Activated naive CD8-positive, alpha-beta T cell treated with anti-CD3 and anti-CD28 coated beads, Interleukin-2, amount 50 U/mL, for 24 hours (primary cell): ENCODE measurements at regions not wholly inside any gene's neighbourhood (a gene's known extent, or its start where the extent isn't known, plus 50 kb on each side); places are given as distances from the start of the nearest gene placed in this dataset.
"Not testable (repeated sequence)": the region's sequence is repeated elsewhere in the genome, so short reads cannot be mapped to it uniquely, and the experiment has no call there.

Source experiments
- ATAC-seq: fragments of 150-1000 bp; cut with Tn5 transposase; one replicate; pipeline ENCODE4 v1.10.0; 2021
- DNase-seq: peaks from one replicate; pipeline ENCODE4 v3.0.0; 2021
- H3K27ac Mint-ChIP-seq: one replicate; pipeline ENCODE4 v1.8.0; 2021; ENCODE audit warnings: mild to moderate bottlenecking, mixed read lengths
- H3K27me3 Mint-ChIP-seq: one replicate; pipeline ENCODE4 v1.8.0; 2021; ENCODE audit warnings: mixed read lengths
- H3K36me3 Mint-ChIP-seq: one replicate; pipeline ENCODE4 v1.8.0; 2021; ENCODE audit warnings: low read depth, mixed read lengths
- H3K4me1 Mint-ChIP-seq: one replicate; pipeline ENCODE4 v1.8.0; 2021; ENCODE audit warnings: mixed read lengths
- H3K4me3 Mint-ChIP-seq: one replicate; pipeline ENCODE4 v1.8.0; 2021; ENCODE audit warnings: mild to moderate bottlenecking, moderate library complexity, mixed read lengths
- H3K9me3 Mint-ChIP-seq: one replicate; pipeline ENCODE4 v1.8.0; 2021; ENCODE audit warnings: mixed read lengths

GRCh38 chr6:80792151-80792550 lies 685.7 kb downstream of the BCKDHB start:
- no peaks in the 10 kb centered on the region for H3K9me3 Mint-ChIP-seq
- H3K4me3 Mint-ChIP-seq: no peak overlapping the region
- DNase-seq (no peak), ATAC-seq (no peak)
- H3K27ac Mint-ChIP-seq: no peak overlapping the region
- no peaks in the 10 kb centered on the region for H3K4me1 Mint-ChIP-seq
- no peaks in the 10 kb centered on the region for H3K27me3 Mint-ChIP-seq
- no peaks in the 10 kb centered on the region for H3K36me3 Mint-ChIP-seq

- no peaks in the 10 kb centered on the region for H3K27me3 Mint-ChIP-seq
- DNase-seq: no peak
- ATAC-seq: no peak
These were observed 683.6 kb downstream of the BCKDHB start for GRCh38 chr6:80789912-80790570.

GRCh38 chr6:80783271-80783670 lies 676.8 kb downstream of the BCKDHB start:
- ATAC-seq, H3K27me3 Mint-ChIP-seq, H3K36me3 Mint-ChIP-seq, H3K4me3 Mint-ChIP-seq, H3K4me1 Mint-ChIP-seq, DNase-seq, H3K27ac Mint-ChIP-seq: not testable (repeated sequence)
- H3K9me3 Mint-ChIP-seq: peaks cover 19% of the 10 kb centered on the region

More at GRCh38 chr6:80789912-80790570, 683.6 kb downstream of the BCKDHB start:
- Mint-ChIP-seq H3K36me3 (no peaks in the 10 kb centered on the region), H3K4me1 (no peaks in the 10 kb centered on the region), H3K27ac (no peak overlapping the region), H3K4me3 (no peak overlapping the region), H3K9me3 (no peaks in the 10 kb centered on the region)

DNA sequence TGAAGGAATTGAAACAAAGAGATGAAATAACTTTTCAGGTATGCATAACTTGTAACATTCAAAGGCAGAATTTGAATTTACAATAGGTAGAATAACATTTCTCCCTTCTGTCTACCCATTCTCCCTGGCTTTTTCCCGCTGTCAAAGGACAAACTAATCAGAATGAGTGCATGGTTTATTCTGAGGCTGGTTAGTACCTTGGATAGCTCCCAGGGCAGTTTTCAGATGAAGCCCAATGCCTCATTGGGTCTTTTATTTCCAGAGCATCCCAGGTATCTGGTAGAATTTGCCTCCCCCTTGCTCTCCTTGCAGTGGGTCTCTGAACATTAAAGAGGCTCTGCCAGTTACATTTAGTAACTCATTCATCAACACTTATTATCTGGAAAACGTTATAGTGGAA lies 665.5 kb downstream of the BCKDHB start:
- Mint-ChIP-seq H3K27me3 (no peaks in the 10 kb centered on the region), H3K9me3 (peaks cover 3% of the 10 kb centered on the region), H3K36me3 (no peaks in the 10 kb centered on the region), H3K27ac (no peak overlapping the region), H3K4me1 (no peaks in the 10 kb centered on the region), H3K4me3 (no peak overlapping the region)
- no peak for ATAC-seq
- no peak for DNase-seq

DNA sequence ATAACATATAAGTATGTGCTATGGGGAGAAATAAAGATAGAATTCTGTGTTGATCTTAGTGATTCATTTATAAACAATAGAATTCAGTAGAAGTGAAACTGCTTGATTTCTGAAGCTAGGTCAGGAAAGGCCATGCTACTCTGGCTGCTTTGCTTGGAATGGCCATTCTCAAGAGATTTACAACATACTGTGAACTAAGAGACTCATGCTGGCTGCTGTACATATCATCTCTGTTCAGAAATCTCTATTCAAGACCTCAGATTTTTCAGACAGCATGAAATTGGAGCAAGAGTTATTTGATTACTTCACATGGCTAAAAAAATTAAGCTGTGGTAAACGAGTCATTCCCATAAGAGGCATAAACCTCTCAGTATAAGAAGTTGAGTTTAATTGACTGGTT lies 662.6 kb downstream of the BCKDHB start:
- no peak overlapping the region for H3K27ac Mint-ChIP-seq
- no peaks in the 10 kb centered on the region for H3K9me3 Mint-ChIP-seq
- no peak for DNase-seq
- ATAC-seq: no peak
- no peaks in the 10 kb centered on the region for H3K36me3 Mint-ChIP-seq
- H3K4me3 Mint-ChIP-seq: no peak overlapping the region
- H3K4me1 Mint-ChIP-seq: no peaks in the 10 kb centered on the region
- no peaks in the 10 kb centered on the region for H3K27me3 Mint-ChIP-seq

GRCh38 chr6:80767808-80768207 lies 661.3 kb downstream of the BCKDHB start:
- Mint-ChIP-seq H3K9me3 (no peaks in the 10 kb centered on the region), H3K4me1 (no peaks in the 10 kb centered on the region), H3K4me3 (no peak overlapping the region), H3K36me3 (no peaks in the 10 kb centered on the region), H3K27ac (no peak overlapping the region), H3K27me3 (no peaks in the 10 kb centered on the region)
- DNase-seq (no peak), ATAC-seq (no peak)

GRCh38 chr6:80744213-80744612 lies 637.7 kb downstream of the BCKDHB start:
- no peak overlapping the region for H3K4me3 Mint-ChIP-seq
- peaks cover 11% of the 10 kb centered on the region for H3K9me3 Mint-ChIP-seq
- H3K4me1 Mint-ChIP-seq: no peaks in the 10 kb centered on the region
- ATAC-seq: no peak
- no peaks in the 10 kb centered on the region for H3K36me3 Mint-ChIP-seq
- DNase-seq: no peak
- no peaks in the 10 kb centered on the region for H3K27me3 Mint-ChIP-seq
- H3K27ac Mint-ChIP-seq: no peak overlapping the region

- no peak overlapping the region for H3K27ac Mint-ChIP-seq
These were observed 636.0 kb downstream of the BCKDHB start for GRCh38 chr6:80742481-80742880.

DNA sequence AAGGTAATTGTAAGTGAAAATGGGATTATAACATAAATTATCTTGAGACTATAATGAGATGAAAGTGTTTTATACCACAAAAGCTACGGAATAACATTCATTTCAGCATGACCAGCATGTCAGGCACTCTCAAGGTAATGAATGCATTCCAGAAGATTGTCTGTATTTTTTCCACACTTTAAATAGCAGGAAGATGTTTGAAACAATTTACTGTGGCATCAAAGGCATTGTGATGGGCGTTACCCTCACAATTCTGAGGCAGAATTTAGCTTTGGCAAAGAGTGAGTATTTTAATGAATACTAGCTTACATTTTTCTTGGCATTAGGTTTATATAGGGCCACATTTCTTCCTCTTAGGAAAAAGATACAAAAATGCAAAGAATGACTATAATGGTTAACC lies 627.2 kb downstream of the BCKDHB start:
- Mint-ChIP-seq H3K27me3 (no peaks in the 10 kb centered on the region), H3K9me3 (no peaks in the 10 kb centered on the region), H3K27ac (no peak overlapping the region), H3K4me1 (no peaks in the 10 kb centered on the region), H3K36me3 (no peaks in the 10 kb centered on the region), H3K4me3 (no peak overlapping the region)
- DNase-seq (no peak), ATAC-seq (no peak)

More at GRCh38 chr6:80742481-80742880, 636.0 kb downstream of the BCKDHB start:
- DNase-seq (no peak), ATAC-seq (no peak)
- H3K4me1 Mint-ChIP-seq: no peaks in the 10 kb centered on the region
- H3K4me3 Mint-ChIP-seq: no peak overlapping the region
- H3K27me3 Mint-ChIP-seq: no peaks in the 10 kb centered on the region
- H3K36me3 Mint-ChIP-seq: no peaks in the 10 kb centered on the region
- H3K9me3 Mint-ChIP-seq: peaks cover 11% of the 10 kb centered on the region

DNA sequence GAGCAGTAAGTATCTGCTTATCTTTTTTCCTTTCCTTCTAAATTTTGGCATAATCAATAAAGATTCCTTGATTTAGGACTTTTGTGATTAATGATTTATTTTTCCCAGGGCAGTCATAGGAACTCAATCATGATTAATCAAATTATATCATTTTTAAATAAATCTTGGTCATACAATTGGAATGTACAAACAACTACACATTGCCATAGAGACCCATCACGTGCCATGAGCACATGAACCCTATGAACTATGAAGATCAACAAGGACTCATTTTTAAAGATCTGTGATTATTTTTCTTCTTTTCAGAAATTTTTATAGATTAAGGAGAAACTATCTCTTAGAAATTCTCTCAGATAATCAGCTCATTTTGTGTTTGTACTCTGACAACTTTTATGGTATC lies 622.4 kb downstream of the BCKDHB start:
- no peak for ATAC-seq
- no peak for DNase-seq
- Mint-ChIP-seq H3K36me3 (no peaks in the 10 kb centered on the region), H3K27me3 (no peaks in the 10 kb centered on the region), H3K4me3 (no peak overlapping the region), H3K4me1 (no peaks in the 10 kb centered on the region), H3K27ac (no peak overlapping the region), H3K9me3 (no peaks in the 10 kb centered on the region)

DNA sequence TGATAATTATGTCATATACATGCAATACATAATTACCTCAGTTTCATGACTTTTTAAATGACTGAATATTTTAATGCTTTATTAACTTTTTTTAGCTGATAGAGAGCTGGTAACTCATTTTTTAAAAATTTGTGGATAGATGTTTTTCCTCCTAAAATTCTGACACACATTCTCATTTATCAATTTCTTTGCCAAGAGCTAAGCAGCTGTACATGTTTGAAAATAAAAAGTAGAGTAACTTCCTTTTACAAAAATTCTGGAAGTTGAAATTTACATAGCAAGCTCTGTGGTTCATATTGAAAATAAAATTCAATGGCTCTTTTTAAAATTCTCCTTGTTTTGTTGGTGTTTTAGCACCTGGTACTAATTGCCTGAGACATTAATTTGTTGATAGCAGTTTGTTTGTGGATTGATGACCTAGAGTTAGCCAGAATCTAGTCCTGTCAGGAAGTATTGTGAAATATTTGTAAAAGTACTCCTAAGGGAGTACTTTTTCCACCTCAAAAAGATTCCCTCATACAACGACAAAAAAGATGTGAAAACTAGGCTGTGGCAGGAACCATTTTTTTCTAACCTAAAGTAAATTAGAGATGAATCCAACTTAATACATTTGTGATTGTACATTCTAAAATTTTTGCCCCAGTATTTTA lies 621.8 kb downstream of the BCKDHB start:
- H3K4me3 Mint-ChIP-seq: no peak overlapping the region
- no peak overlapping the region for H3K27ac Mint-ChIP-seq
- no peaks in the 10 kb centered on the region for H3K9me3 Mint-ChIP-seq
- no peak for DNase-seq
- ATAC-seq: no peak
- H3K36me3 Mint-ChIP-seq: no peaks in the 10 kb centered on the region
- H3K4me1 Mint-ChIP-seq: no peaks in the 10 kb centered on the region
- H3K27me3 Mint-ChIP-seq: no peaks in the 10 kb centered on the region

- no peak overlapping the region for H3K27ac Mint-ChIP-seq
- DNase-seq: no peak
- no peaks in the 10 kb centered on the region for H3K4me1 Mint-ChIP-seq
- H3K36me3 Mint-ChIP-seq: no peaks in the 10 kb centered on the region
- no peak overlapping the region for H3K4me3 Mint-ChIP-seq
- H3K27me3 Mint-ChIP-seq: no peaks in the 10 kb centered on the region
- H3K9me3 Mint-ChIP-seq: no peaks in the 10 kb centered on the region
- no peak for ATAC-seq
These were observed 618.9 kb downstream of the BCKDHB start for GRCh38 chr6:80725156-80725930.

DNA sequence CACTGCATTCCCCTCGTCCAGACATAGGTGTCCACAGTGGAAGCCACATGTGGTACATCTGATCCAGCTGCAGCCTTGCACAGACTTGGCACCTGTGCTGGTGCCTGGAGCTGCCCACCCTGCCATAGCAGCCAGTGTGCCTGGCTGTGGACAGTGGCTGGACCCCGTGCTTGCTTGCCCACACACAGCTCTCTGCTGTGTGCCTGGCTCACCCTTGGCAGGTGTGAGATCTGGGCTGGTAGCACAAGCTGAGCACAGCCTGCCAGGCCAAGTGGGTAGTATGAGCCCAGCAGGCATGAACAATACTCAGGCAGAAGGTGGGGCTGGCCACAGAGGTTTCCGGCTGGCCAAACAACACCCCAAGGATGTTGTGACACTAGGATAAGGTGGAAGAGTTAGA lies 614.4 kb downstream of the BCKDHB start:
- Mint-ChIP-seq H3K4me3 (no peak overlapping the region), H3K27ac (no peak overlapping the region), H3K4me1 (no peaks in the 10 kb centered on the region), H3K27me3 (no peaks in the 10 kb centered on the region), H3K36me3 (no peaks in the 10 kb centered on the region), H3K9me3 (no peaks in the 10 kb centered on the region)
- DNase-seq: no peak
- ATAC-seq: no peak

DNA sequence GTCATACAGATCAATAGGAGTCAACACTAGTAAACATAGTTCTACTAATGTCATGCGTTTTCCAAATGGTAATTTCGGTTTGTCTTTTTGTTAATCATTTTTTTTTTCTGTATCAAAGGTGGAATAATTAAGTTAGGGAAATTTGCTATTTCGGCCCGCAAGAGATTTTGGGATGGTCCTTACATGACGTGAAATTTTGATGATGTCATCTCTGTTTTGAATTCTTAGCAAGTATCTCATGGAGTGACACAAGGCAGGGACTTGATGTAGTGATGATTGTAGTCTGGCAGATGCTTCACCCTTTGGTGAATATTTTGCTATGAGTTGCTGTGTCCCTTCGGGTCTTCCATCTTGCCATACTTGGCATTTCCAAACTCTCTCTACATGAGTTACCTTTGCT lies 608.0 kb downstream of the BCKDHB start:
- DNase-seq (no peak), ATAC-seq (no peak)
- Mint-ChIP-seq H3K27me3 (no peaks in the 10 kb centered on the region), H3K4me3 (no peak overlapping the region), H3K9me3 (no peaks in the 10 kb centered on the region), H3K27ac (no peak overlapping the region), H3K36me3 (no peaks in the 10 kb centered on the region), H3K4me1 (no peaks in the 10 kb centered on the region)

- DNase-seq (no peak), ATAC-seq (no peak)
- Mint-ChIP-seq H3K27ac (no peak overlapping the region), H3K27me3 (no peaks in the 10 kb centered on the region), H3K36me3 (no peaks in the 10 kb centered on the region), H3K4me3 (no peak overlapping the region), H3K9me3 (peaks cover 6% of the 10 kb centered on the region), H3K4me1 (no peaks in the 10 kb centered on the region)
These were observed 592.0 kb downstream of the BCKDHB start for GRCh38 chr6:80698459-80698858.
